HepG2 (cell line): ENCODE measurements at regions not wholly inside any gene's neighbourhood (a gene's known extent, or its start where the extent isn't known, plus 50 kb on each side); places are given as distances from the start of the nearest gene placed in this dataset.

Experiments
- ATAC-seq: fragments of 200-7000 bp; cut with Tn5 transposase; 3 replicates; pipeline ENCODE4 v1.9.1; 2020; ENCODE audit warnings: mild to moderate bottlenecking, moderate library complexity
- BruUV-seq: library from RNA; stranded (reverse); fragments of 400-500 nt; replicated peaks from 2 replicates; lab custom pipeline; 2021; lab: Mats Ljungman, UMichigan
- CTCF ChIA-PET: fragments of 300-600 bp; formaldehyde crosslinking; extraction: SDS; loops from one replicate; lab custom pipeline; 2021; ENCODE audit warnings: low total read pairs, inconsistent platforms, low intra/inter-chr PET ratio; lab: Yijun Ruan, JAX
- POLR2A ChIA-PET: fragments of 350-600 bp; sonication (Branson Sonifier 250); formaldehyde crosslinking; loops from one replicate; lab custom pipeline; 2020; ENCODE audit warnings: antibody characterized with exemption, inconsistent platforms; lab: Yijun Ruan, JAX
- DNase-seq: peaks from one replicate; pipeline ENCODE4 v3.0.0-alpha.2; 2015; ENCODE audit warnings: low spot score
- FAIRE-seq: peaks from 3 replicates; lab custom pipeline; 2011; peaks lifted over from hg19 to GRCh38; lab: Jason Lieb, UNC
- H2AFZ ChIP-seq: one replicate; pipeline ENCODE4 v1.6.1; 2011; ENCODE audit warnings: low read length, inconsistent platforms
- H3K27ac ChIP-seq: fragments of 300-600 bp; 3 replicates; pipeline ENCODE4 v1.8.0; 2011; ENCODE audit warnings: mixed run types, mild to moderate bottlenecking, mixed read lengths, low read length, inconsistent platforms; ENCODE audit not compliant: insufficient read depth; ENCODE audit errors: extremely low read length
- H3K27me3 ChIP-seq, 2 experiments: fragments of 200-600 bp in 1 of 2; 2 replicates in 1 of 2; 3 replicates in 1 of 2; pipeline versions ENCODE4 v1.6.0 to v1.8.0; 2011; ENCODE audit warnings: low read length in 2 of 2, mild to moderate bottlenecking in 2 of 2, moderate library complexity in 2 of 2, inconsistent platforms in 1 of 2; ENCODE audit not compliant: insufficient read depth in 2 of 2, control insufficient read depth in 1 of 2
- H3K36me3 ChIP-seq, 2 experiments: fragments of 200-600 bp in 1 of 2; replicated peaks in 1 of 2; 2 replicates in 1 of 2; 3 replicates in 1 of 2; pipeline versions ENCODE4 v1.5.1 to v1.8.0; 2011; ENCODE audit warnings: low read length in 2 of 2, inconsistent platforms in 1 of 2; ENCODE audit not compliant: insufficient read depth in 2 of 2, control insufficient read depth in 1 of 2
- H3K4me1 ChIP-seq: 2 replicates; pipeline ENCODE4 v1.5.1; 2012; ENCODE audit warnings: low read length, inconsistent platforms; ENCODE audit not compliant: insufficient read depth
- H3K4me2 ChIP-seq: 2 replicates; pipeline ENCODE4 v1.6.0; 2011; ENCODE audit warnings: low read depth, low read length, inconsistent platforms
- H3K4me3 ChIP-seq, 3 experiments: fragments of 200-600 bp in 1 of 3; sonication (generic), shearing (Covaris generic) in 1 of 3; replicated peaks in 1 of 3; 2 replicates each; pipeline ENCODE4 v1.5.1; 2011 to 2016; ENCODE audit warnings: low read length in 3 of 3, inconsistent platforms in 2 of 3, low read depth in 2 of 3, mild to moderate bottlenecking in 2 of 3, control low read depth in 1 of 3, mixed read lengths in 1 of 3; ENCODE audit not compliant: insufficient read depth in 1 of 3
- H3K79me2 ChIP-seq: one replicate; pipeline ENCODE4 v1.6.1; 2011; ENCODE audit warnings: low read length, inconsistent platforms; ENCODE audit not compliant: insufficient read depth
- H3K9ac ChIP-seq: 2 replicates; pipeline ENCODE4 v1.6.0; 2011; ENCODE audit warnings: mild to moderate bottlenecking, low read depth, low read length, inconsistent platforms; ENCODE audit not compliant: insufficient read depth
- H3K9me3 ChIP-seq: 2 replicates; pipeline ENCODE4 v1.5.1; 2012; ENCODE audit warnings: mild to moderate bottlenecking, low read length
- H4K20me1 ChIP-seq: 2 replicates; pipeline ENCODE4 v1.6.0; 2011; ENCODE audit warnings: inconsistent platforms, mild to moderate bottlenecking, low read length, moderate library complexity; ENCODE audit not compliant: insufficient read depth
- CBX2 ChIP-seq, 2 experiments: fragments of 200-600 bp in 1 of 2; sonication (generic); formaldehyde crosslinking in 1 of 2; IDR thresholded peaks; 2 replicates each; pipeline versions ENCODE4 v1.7.0 to v1.8.1; 2018 to 2022; ENCODE audit warnings: low read depth in 2 of 2, low read length in 1 of 2, mild to moderate bottlenecking in 1 of 2, missing genetic modification reagents in 1 of 2
- GABPA ChIP-seq, 2 experiments: IDR thresholded peaks; 2 replicates each; pipeline ENCODE4 v1.6.1; 2011 to 2016; ENCODE audit warnings: low read depth in 2 of 2, low read length in 1 of 2, missing biosample characterization in 1 of 2, missing genetic modification characterization in 1 of 2
- GTF2F1 ChIP-seq: fragments of 150-350 bp; IDR thresholded peaks from 2 replicates; pipeline ENCODE4 v1.6.1; 2014; ENCODE audit warnings: low read length
- KAT7 ChIP-seq: IDR thresholded peaks from 2 replicates; pipeline ENCODE4 v1.6.1; 2018; ENCODE audit warnings: borderline replicate concordance, missing compliant biosample characterization
- MIER3 ChIP-seq: IDR thresholded peaks from 2 replicates; pipeline ENCODE4 v1.6.1; 2016; ENCODE audit warnings: missing compliant biosample characterization, borderline replicate concordance
- NBN ChIP-seq: fragments of 450-650 bp; conservative IDR thresholded peaks from 2 replicates; pipeline ENCODE4 v1.6.1; 2017
- RBM39 ChIP-seq: fragments of 200-400 bp; formaldehyde crosslinking; IDR thresholded peaks from one replicate; pipeline ENCODE4 v1.6.1; 2018; ENCODE audit warnings: antibody characterized with exemption, mild to moderate bottlenecking, low read depth, low read length; ENCODE audit not compliant: poor library complexity, severe bottlenecking
- SETDB1 ChIP-seq: sonication (generic); formaldehyde crosslinking; IDR thresholded peaks from 2 replicates; pipeline ENCODE4 v1.5.1; 2020; ENCODE audit warnings: missing genetic modification reagents, mild to moderate bottlenecking, borderline replicate concordance
- TCF7 ChIP-seq: sonication (generic); IDR thresholded peaks from 2 replicates; pipeline ENCODE4 v1.6.1; 2016; ENCODE audit warnings: antibody characterized with exemption, low read depth
- ZNF230 ChIP-seq: sonication (generic); formaldehyde crosslinking; IDR thresholded peaks from 2 replicates; pipeline ENCODE4 v1.4.0; 2020; ENCODE audit warnings: mild to moderate bottlenecking, missing genetic modification reagents
- ZNF556 ChIP-seq: sonication (generic); formaldehyde crosslinking; IDR thresholded peaks from 2 replicates; pipeline ENCODE4 v1.4.0; 2020; ENCODE audit warnings: mild to moderate bottlenecking, missing genetic modification reagents, borderline replicate concordance
- ZNF672 ChIP-seq: sonication (generic); formaldehyde crosslinking; IDR thresholded peaks from 2 replicates; pipeline ENCODE4 v1.8.1; 2022; ENCODE audit warnings: missing genetic modification reagents
- ZNF709 ChIP-seq: sonication (generic); formaldehyde crosslinking; IDR thresholded peaks from 2 replicates; pipeline ENCODE4 v1.5.0; 2020; ENCODE audit warnings: mild to moderate bottlenecking, missing genetic modification reagents
- ZNF816 ChIP-seq: sonication (generic); formaldehyde crosslinking; IDR thresholded peaks from 2 replicates; pipeline ENCODE4 v1.8.0; 2022; ENCODE audit warnings: missing genetic modification reagents, mild to moderate bottlenecking, borderline replicate concordance
- WGBS: methylation state at CpG from one replicate; pipeline ENCODE4 v1.1.6; 2017; ENCODE audit warnings: low lambda C conversion rate; 5-methylcytosine and 5-hydroxymethylcytosine counted together
- in situ Hi-C: cut with HindIII; loops from 2 replicates; pipeline ENCODE4 v1.10.0; 2017; ENCODE audit warnings: low pct_unique_long_range_greater_than_20kb; ENCODE audit not compliant: extremely low pct_ligation_motif_present
- intact Hi-C: fragments of 100-400 bp; cut with micrococcal nuclease; formaldehyde crosslinking; loops from one replicate; pipeline ENCODE4 v1.10.0; 2022; ENCODE audit not compliant: unreplicated experiment
- TF ChIP-seq, protein P1 (sequence below): sonication (generic); formaldehyde crosslinking; conservative IDR thresholded peaks from 2 replicates; pipeline ENCODE4 v1.4.0; 2020; ENCODE audit warnings: missing genetic modification reagents
- TF ChIP-seq, protein P2 (sequence below): sonication (generic); formaldehyde crosslinking; IDR thresholded peaks from 2 replicates; pipeline ENCODE4 v1.4.0; 2020; ENCODE audit warnings: low read depth, mild to moderate bottlenecking, missing genetic modification reagents

DNA sequence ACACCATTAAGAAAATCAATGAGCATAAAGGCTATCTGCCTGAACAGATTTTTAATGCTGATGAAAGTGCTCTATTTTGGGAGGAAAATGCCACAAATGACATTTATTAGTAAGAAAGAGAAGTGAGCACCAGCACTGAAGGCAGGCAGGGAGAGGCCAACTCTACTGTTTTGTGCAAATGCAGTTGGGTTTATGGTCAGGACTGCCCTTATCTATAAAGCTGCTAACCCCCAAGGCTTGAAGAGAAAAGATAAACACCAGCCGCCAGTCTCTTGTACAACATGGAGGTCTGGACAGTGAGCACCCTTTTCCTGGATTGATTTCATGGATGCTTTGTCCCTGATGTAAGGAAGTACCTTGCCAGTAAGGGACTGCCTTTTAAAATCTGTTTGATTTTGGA, 246.8 kb upstream of the SFSWAP start (continued):
- TF ChIP-seq, protein P1, sequence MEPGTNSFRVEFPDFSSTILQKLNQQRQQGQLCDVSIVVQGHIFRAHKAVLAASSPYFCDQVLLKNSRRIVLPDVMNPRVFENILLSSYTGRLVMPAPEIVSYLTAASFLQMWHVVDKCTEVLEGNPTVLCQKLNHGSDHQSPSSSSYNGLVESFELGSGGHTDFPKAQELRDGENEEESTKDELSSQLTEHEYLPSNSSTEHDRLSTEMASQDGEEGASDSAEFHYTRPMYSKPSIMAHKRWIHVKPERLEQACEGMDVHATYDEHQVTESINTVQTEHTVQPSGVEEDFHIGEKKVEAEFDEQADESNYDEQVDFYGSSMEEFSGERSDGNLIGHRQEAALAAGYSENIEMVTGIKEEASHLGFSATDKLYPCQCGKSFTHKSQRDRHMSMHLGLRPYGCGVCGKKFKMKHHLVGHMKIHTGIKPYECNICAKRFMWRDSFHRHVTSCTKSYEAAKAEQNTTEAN = no peak
- no peak for TF ChIP-seq SETDB1 (CRISPR knock-in tag)

DNA sequence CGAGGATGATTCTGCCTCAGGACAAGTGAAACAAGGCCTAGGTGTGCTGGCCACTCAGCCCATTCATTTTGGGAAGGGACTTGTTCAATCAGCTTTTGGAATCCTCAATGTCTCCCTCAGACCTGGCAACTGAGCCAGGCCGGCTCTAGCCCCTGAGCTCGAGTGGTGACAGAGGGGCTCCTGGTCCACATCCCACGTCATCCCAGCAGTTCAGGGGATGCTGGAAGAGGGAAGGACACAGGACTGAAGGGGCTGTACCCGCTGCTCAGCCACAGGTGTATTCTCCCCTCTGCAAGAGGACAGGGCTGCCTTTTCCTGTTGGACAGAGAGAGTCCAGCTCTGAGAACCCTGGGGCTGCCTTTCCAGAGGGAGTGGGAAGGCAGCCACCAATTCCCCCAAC, 244.6 kb upstream of the SFSWAP start:
- Histone ChIP-seq H3K9me3 (no peaks in the 10 kb centered on the region), H3K4me1 (no peaks in the 10 kb centered on the region), H3K4me3 (no peak overlapping the region), H4K20me1 (no peaks in the 10 kb centered on the region), H3K9ac (no peak overlapping the region), H3K36me3 (no peaks in the 10 kb centered on the region), H3K79me2 (no peaks in the 10 kb centered on the region), H3K27ac (no peak overlapping the region), H3K4me2 (no peak overlapping the region), H2AFZ (no peak overlapping the region), H3K27me3 (peaks cover 1 to 9% of the 10 kb centered on the region in 2 experiments; a peak in 3 of 5 replicates)
- ChIA-PET POLR2A (no interaction called here), CTCF (no interaction called here)
- TF ChIP-seq ZNF672 (CRISPR knock-in tag) = no peak
- ATAC-seq = no peak
- FAIRE-seq = no peak
- in situ Hi-C loops (loop anchor here (25.0 kb wide), 1 partner anchor 554 kb away; no protein-coding TSS in a partner anchor), intact Hi-C loops (no loop called here)
- 0% methylated on average over 1 of the region's 5 CpGs for WGBS
- no TSS peak for BruUV-seq
- no peak for DNase-seq

DNA sequence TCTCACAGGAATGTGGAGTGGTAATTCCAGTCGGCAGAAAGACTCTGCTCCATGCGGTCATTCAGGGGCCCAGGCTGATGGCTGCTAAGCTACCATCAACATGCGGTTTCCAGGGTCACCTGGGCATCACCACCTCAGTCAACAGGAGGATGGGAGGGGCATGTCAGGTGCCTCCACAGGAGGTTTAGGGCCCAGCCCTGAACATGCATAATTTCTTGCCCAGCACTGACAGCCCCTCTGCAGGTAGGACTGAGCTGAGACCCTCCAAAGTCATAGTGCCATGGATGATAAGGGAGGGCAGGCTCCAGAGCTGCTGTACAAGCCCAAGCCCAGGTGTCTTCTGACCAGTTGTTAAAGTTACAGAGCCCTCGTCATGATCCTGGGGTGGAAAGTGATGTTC, 244.0 kb upstream of the SFSWAP start:
- ChIA-PET CTCF (no interaction called here), POLR2A (no interaction called here)
- WGBS = 10% methylated on average over 2 of the region's 4 CpGs
- Histone ChIP-seq H3K36me3 (no peaks in the 10 kb centered on the region), H3K27me3 (peaks cover 1 to 11% of the 10 kb centered on the region in 2 experiments; a peak in 3 of 5 replicates), H3K27ac (no peak overlapping the region), H3K79me2 (no peaks in the 10 kb centered on the region), H3K9me3 (no peaks in the 10 kb centered on the region), H3K4me1 (no peaks in the 10 kb centered on the region), H4K20me1 (no peaks in the 10 kb centered on the region), H3K9ac (no peak overlapping the region), H3K4me2 (no peak overlapping the region), H3K4me3 (no peak overlapping the region), H2AFZ (no peak overlapping the region)
- ATAC-seq (no peak), DNase-seq (no peak), FAIRE-seq (no peak)
- intact Hi-C loops (no loop called here), in situ Hi-C loops (loop anchor here (25.0 kb wide), 1 partner anchor 555 kb away; no protein-coding TSS in a partner anchor)
- BruUV-seq = no TSS peak
- TF ChIP-seq CBX2 (IDR thresholded peaks at IDR 0.05; ENCODE audit: low read depth, low read length) = no peak
- no peak for TF ChIP-seq CBX2 (CRISPR knock-in tag; IDR thresholded peaks at IDR 0.05; ENCODE audit: low read depth)
- no peak for TF ChIP-seq ZNF709 (CRISPR knock-in tag)
- no peak for TF ChIP-seq NBN
- TF ChIP-seq ZNF816 (CRISPR knock-in tag) = no peak
- TF ChIP-seq RBM39 = no peak
- no peak for TF ChIP-seq GABPA (IDR thresholded peaks at IDR 0.05; ENCODE audit: low read depth, low read length)
- no peak for TF ChIP-seq GABPA (CRISPR knock-in tag; IDR thresholded peaks at IDR 0.05; ENCODE audit: low read depth)
- no peak for TF ChIP-seq ZNF230 (CRISPR knock-in tag)
- TF ChIP-seq KAT7 (CRISPR knock-in tag) = no peak
- no peak for TF ChIP-seq MIER3
- no peak for TF ChIP-seq ZNF556
- TF ChIP-seq, protein P2, sequence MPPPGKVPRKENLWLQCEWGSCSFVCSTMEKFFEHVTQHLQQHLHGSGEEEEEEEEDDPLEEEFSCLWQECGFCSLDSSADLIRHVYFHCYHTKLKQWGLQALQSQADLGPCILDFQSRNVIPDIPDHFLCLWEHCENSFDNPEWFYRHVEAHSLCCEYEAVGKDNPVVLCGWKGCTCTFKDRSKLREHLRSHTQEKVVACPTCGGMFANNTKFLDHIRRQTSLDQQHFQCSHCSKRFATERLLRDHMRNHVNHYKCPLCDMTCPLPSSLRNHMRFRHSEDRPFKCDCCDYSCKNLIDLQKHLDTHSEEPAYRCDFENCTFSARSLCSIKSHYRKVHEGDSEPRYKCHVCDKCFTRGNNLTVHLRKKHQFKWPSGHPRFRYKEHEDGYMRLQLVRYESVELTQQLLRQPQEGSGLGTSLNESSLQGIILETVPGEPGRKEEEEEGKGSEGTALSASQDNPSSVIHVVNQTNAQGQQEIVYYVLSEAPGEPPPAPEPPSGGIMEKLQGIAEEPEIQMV (CRISPR knock-in tag) = no peak
- no peak for TF ChIP-seq TCF7
- no peak for TF ChIP-seq GTF2F1
